22Rv1 (cell line): ENCODE measurements at regions not wholly inside any gene's neighbourhood (a gene's known extent, or its start where the extent isn't known, plus 50 kb on each side); places are given as distances from the start of the nearest gene placed in this dataset.

Experiments
- H3K27ac ChIP-seq: fragments of 450-650 bp; 2 replicates; pipeline ENCODE4 v1.5.1; 2017
- CTCF ChIP-seq: fragments of 450-650 bp; IDR thresholded peaks from 2 replicates; pipeline ENCODE4 v1.5.1; 2017; ENCODE audit warnings: mild to moderate bottlenecking
- ZFX ChIP-seq: fragments of 450-650 bp; IDR thresholded peaks from 2 replicates; pipeline ENCODE4 v1.6.1; 2017; ENCODE audit warnings: antibody characterized with exemption, borderline replicate concordance

GRCh38 chr10:55043540-55043939 is 242.5 kb upstream of the PCDH15 start:
- TF ChIP-seq CTCF (no peak), ZFX (no peak)
- no peak overlapping the region for H3K27ac ChIP-seq

- H3K27ac ChIP-seq, result no peak overlapping the region
- TF ChIP-seq CTCF (no peak), ZFX (no peak)
These were observed 232.0 kb upstream of the PCDH15 start for GRCh38 chr10:55033061-55033460.

- TF ChIP-seq CTCF (no peak), ZFX (no peak)
- H3K27ac ChIP-seq, result no peak overlapping the region
These were observed 223.7 kb upstream of the PCDH15 start for GRCh38 chr10:55024713-55025112.

- TF ChIP-seq ZFX (no peak), CTCF (no peak)
- H3K27ac ChIP-seq, result no peak overlapping the region
These were observed 218.4 kb upstream of the PCDH15 start for GRCh38 chr10:55019439-55019838.

GRCh38 chr10:55013318-55013717 is 212.3 kb upstream of the PCDH15 start:
- TF ChIP-seq CTCF, result no peak
- no peak for TF ChIP-seq ZFX
- no peak overlapping the region for H3K27ac ChIP-seq

- H3K27ac ChIP-seq, result no peak overlapping the region
- TF ChIP-seq ZFX (no peak), CTCF (no peak)
These were observed 201.4 kb upstream of the PCDH15 start for GRCh38 chr10:55002420-55002819.

GRCh38 chr10:55001422-55001821 is 200.4 kb upstream of the PCDH15 start:
- TF ChIP-seq CTCF (no peak), ZFX (no peak)
- H3K27ac ChIP-seq, result no peak overlapping the region
